GM10248 (cell line): ENCODE measurements at regions not wholly inside any gene's neighbourhood (a gene's known extent, or its start where the extent isn't known, plus 50 kb on each side); places are given as distances from the start of the nearest gene placed in this dataset.

Experiments
- CTCF ChIA-PET: fragments of 300-600 bp; sonication (Branson Sonifier 250); formaldehyde crosslinking; extraction: SDS; loops from one replicate; lab custom pipeline; 2021; ENCODE audit warnings: antibody characterized with exemption; lab: Yijun Ruan, JAX
- POLR2A ChIA-PET: fragments of 350-650 bp; sonication (Branson Sonifier 250); formaldehyde crosslinking; extraction: SDS; loops from one replicate; lab custom pipeline; 2020; ENCODE audit warnings: antibody characterized with exemption; lab: Yijun Ruan, JAX
- DNase-seq: peaks from one replicate; pipeline ENCODE4 v3.0.0; 2012; ENCODE audit errors: extremely low spot score
- TF ChIP-seq, protein P1 (sequence below): IDR thresholded peaks from 2 replicates; pipeline ENCODE4 v1.5.1; 2012; ENCODE audit warnings: mild to moderate bottlenecking, low read depth; ENCODE audit errors: extremely low read depth, missing control alignments, control extremely low read depth

- POLR2A ChIA-PET = no interaction called here
- TF ChIP-seq, protein P1, sequence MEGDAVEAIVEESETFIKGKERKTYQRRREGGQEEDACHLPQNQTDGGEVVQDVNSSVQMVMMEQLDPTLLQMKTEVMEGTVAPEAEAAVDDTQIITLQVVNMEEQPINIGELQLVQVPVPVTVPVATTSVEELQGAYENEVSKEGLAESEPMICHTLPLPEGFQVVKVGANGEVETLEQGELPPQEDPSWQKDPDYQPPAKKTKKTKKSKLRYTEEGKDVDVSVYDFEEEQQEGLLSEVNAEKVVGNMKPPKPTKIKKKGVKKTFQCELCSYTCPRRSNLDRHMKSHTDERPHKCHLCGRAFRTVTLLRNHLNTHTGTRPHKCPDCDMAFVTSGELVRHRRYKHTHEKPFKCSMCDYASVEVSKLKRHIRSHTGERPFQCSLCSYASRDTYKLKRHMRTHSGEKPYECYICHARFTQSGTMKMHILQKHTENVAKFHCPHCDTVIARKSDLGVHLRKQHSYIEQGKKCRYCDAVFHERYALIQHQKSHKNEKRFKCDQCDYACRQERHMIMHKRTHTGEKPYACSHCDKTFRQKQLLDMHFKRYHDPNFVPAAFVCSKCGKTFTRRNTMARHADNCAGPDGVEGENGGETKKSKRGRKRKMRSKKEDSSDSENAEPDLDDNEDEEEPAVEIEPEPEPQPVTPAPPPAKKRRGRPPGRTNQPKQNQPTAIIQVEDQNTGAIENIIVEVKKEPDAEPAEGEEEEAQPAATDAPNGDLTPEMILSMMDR = no peak
- CTCF ChIA-PET = interaction anchor here (1.2 to 1.5 kb wide), 3 partner anchors 9 to 18 kb away, joined by 3 to 5 read pairs (median 4); no protein-coding TSS in a partner anchor
- no peak for DNase-seq
Observed at GRCh38 chr2:180753809-180754761, 226.3 kb upstream of the UBE2E3 start.

DNA sequence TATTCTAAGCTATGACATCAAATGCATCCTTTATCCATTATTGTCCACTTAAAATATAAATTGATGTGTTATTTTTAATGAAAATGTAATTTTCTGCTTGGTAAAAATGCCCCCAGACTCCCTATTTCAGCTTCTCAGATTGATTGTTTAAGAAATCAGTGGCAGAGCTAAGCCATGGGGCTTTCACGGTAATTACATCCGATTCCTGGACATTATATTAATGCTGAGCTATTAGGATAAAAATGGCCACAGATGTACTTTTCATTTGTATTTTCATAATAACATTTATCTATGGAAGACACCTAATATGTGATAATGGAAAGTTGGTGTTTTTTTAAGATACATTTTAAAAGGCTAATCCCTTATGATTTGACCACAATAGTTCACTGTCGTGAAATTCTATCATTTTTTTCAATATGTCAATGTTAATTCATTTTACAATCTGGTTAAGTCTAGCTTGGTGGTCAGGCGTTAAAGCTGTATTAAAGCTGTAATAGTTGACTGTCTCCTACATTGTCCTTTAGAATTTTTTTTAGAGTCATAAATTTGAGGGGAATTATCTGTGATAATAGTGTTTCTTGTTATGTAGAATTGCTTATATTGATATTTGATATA, 229.0 kb upstream of the UBE2E3 start:
- DNase-seq = no peak
- CTCF ChIA-PET = interaction anchor here (0.8 to 1.3 kb wide), 3 partner anchors 8 to 15 kb away, joined by 3 read pairs; no protein-coding TSS in a partner anchor
- TF ChIP-seq, protein P1 = no peak
- POLR2A ChIA-PET = no interaction called here

- no peak for DNase-seq
- TF ChIP-seq, protein P1 = no peak
- ChIA-PET CTCF (interaction anchor here (1.5 kb wide), 1 partner anchor 18 kb away, joined by 3 read pairs; no protein-coding TSS in a partner anchor), POLR2A (no interaction called here)
Observed at GRCh38 chr2:180747728-180748127, 232.7 kb upstream of the UBE2E3 start.

DNA sequence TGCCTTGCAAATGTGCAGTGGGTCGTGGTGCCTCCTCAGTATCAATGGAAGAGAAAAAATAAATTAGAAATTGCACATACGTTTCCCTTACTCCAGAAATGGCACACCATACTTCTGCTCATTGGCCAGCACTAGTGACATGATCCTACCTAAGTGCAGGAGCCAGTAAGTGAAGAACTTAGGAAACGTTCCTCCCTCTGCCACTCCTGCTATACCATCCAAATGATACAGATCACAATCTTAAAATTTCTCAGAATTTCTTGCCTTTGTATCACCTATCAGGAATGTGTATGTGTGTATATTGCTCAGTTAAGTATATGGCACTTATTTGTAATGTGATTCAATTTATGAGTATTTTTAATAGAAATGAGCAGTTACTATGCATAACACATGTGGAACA, 237.0 kb upstream of the UBE2E3 start:
- ChIA-PET CTCF (interaction anchor here (0.9 kb wide), 1 partner anchor 8 kb away, joined by 3 read pairs; no protein-coding TSS in a partner anchor), POLR2A (no interaction called here)
- TF ChIP-seq, protein P1 = no peak

DNA sequence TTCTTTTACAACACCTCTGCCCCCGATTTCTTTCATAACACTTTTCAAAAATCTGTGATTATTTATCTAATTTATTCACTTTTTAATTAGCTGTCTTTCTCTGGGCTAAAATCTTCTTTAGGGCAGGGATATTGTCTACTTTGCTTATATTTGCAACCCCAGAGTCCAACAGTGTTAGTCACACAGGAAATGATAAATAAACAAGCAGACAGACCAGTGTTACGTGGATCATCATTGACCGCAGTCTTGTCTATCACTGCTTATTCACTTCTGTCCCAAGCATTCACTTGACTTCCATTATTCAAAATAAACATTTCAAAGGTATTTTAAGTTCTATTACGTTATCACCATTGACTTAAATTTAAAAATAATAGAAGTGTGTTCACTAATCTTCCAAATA, 237.6 kb upstream of the UBE2E3 start:
- ChIA-PET CTCF (interaction anchor here (0.9 to 2.3 kb wide), 2 partner anchors 9 to 14 kb away, joined by 3 to 5 read pairs; no protein-coding TSS in a partner anchor), POLR2A (no interaction called here)
- DNase-seq = no peak
- TF ChIP-seq, protein P1 = no peak

More for the DNA sequence above, 237.0 kb upstream of the UBE2E3 start:
- DNase-seq = no peak

DNA sequence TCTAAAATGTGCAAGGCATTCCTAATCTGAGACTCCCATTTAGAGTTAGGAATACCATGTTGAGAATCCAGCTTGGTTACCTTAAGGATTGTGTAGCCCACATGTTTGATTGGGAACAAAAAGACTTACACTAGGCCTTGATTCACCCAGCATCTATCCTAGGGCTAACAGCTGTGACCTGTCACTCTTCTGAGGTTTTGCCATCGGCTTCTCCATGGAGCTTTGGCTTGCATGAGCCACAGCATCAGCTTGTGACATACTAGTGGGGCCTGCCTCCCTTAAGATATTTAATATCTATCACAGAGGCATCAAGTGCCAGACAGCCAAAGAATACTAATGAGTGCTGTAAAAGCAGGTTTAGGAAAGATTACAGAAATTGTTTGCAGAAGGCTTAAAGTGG, 241.3 kb upstream of the UBE2E3 start:
- no peak for DNase-seq
- TF ChIP-seq, protein P1 = no peak
- ChIA-PET POLR2A (no interaction called here), CTCF (interaction anchor here (1.3 to 1.5 kb wide), 2 partner anchors 10 to 22 kb away, joined by 3 to 6 read pairs; no protein-coding TSS in a partner anchor)
